Activated CD8-positive, alpha-beta memory T cell treated with anti-CD3 and anti-CD28 coated beads, Interleukin-2, amount 50 U/mL, for 24 hours (primary cell): ENCODE measurements at regions not wholly inside any gene's neighbourhood (a gene's known extent, or its start where the extent isn't known, plus 50 kb on each side); places are given as distances from the start of the nearest gene placed in this dataset.

ENCODE experiments used
- DNase-seq: peaks from one replicate; pipeline ENCODE4 v3.0.0-alpha.2; 2020; ENCODE audit errors: extremely low read depth

GRCh38 chr12:93243689-93244513 lies 133.8 kb upstream of the NUDT4 start:
- no peak for DNase-seq

GRCh38 chr12:93244514-93245077 lies 133.1 kb upstream of the NUDT4 start:
- DNase-seq: no peak

GRCh38 chr12:93245543-93245942 lies 132.2 kb upstream of the NUDT4 start:
- no peak for DNase-seq

- DNase-seq: no peak
Observed at GRCh38 chr12:93247313-93247991, 130.3 kb upstream of the NUDT4 start.

GRCh38 chr12:93252221-93252620 lies 125.5 kb upstream of the NUDT4 start:
- no peak for DNase-seq

GRCh38 chr12:93254911-93255310 lies 122.8 kb upstream of the NUDT4 start:
- no peak for DNase-seq

- DNase-seq: no peak
Observed at GRCh38 chr12:93256256-93256969, 121.3 kb upstream of the NUDT4 start.

GRCh38 chr12:93261505-93262094 lies 116.1 kb upstream of the NUDT4 start:
- no peak for DNase-seq

GRCh38 chr12:93272997-93273396 lies 104.7 kb upstream of the NUDT4 start:
- no peak for DNase-seq

GRCh38 chr12:93273834-93274564 lies 103.7 kb upstream of the NUDT4 start:
- no peak for DNase-seq

GRCh38 chr12:93274937-93275336 lies 102.8 kb upstream of the NUDT4 start:
- DNase-seq: no peak

GRCh38 chr12:93275589-93275988 lies 102.1 kb upstream of the NUDT4 start:
- no peak for DNase-seq

- DNase-seq: no peak
Observed at GRCh38 chr12:93279565-93280412, 97.9 kb upstream of the NUDT4 start.

GRCh38 chr12:93287149-93287548 lies 90.6 kb upstream of the NUDT4 start:
- no peak for DNase-seq

GRCh38 chr12:93288626-93289025 lies 89.1 kb upstream of the NUDT4 start:
- DNase-seq: no peak

- no peak for DNase-seq
Observed at GRCh38 chr12:93290391-93290790, 87.3 kb upstream of the NUDT4 start.

- no peak for DNase-seq
Observed at GRCh38 chr12:93292213-93292612, 85.5 kb upstream of the NUDT4 start.

GRCh38 chr12:93292731-93293566 lies 84.8 kb upstream of the NUDT4 start:
- DNase-seq: no peak

- no peak for DNase-seq
Observed at GRCh38 chr12:93297032-93297431, 80.7 kb upstream of the NUDT4 start.
